ENCODE measurements at regions not wholly inside any gene's neighbourhood (a gene's known extent, or its start where the extent isn't known, plus 50 kb on each side); places are given as distances from the start of the nearest gene placed in this dataset.

GRCh38 chr3:177435301-177435700 is 238.0 kb upstream of the TBL1XR1 start:
- TF ChIP-seq CTCF (IDR thresholded peaks at IDR 0.05) (no peak), POLR2A (IDR thresholded peaks at IDR 0.05) (no peak)

Data from testis (tissue), 2 donors.